Right atrium auricular region (tissue), 2 donors: ENCODE measurements at regions not wholly inside any gene's neighbourhood (a gene's known extent, or its start where the extent isn't known, plus 50 kb on each side); places are given as distances from the start of the nearest gene placed in this dataset.

ENCODE experiments used
- DNase-seq: peaks from one replicate; pipeline ENCODE4 v3.0.0-alpha.2; 2019; ENCODE audit warnings: low spot score
- H3K27ac ChIP-seq, 2 donors: fragments of 200-600 bp; sonication (generic); 1 replicate in 1 of 2; 2 replicates in 1 of 2; pipeline ENCODE4 v1.5.1; 2016 to 2019
- H3K27me3 ChIP-seq, 2 donors: fragments of 200-600 bp; sonication (generic); one replicate each; pipeline versions ENCODE4 v1.5.1 to v1.6.0; 2017 to 2019
- H3K36me3 ChIP-seq: fragments of 200-600 bp; sonication (generic); one replicate; pipeline ENCODE4 v1.5.1; 2016
- H3K4me1 ChIP-seq, 2 donors: fragments of 200-600 bp; sonication (generic); one replicate each; pipeline versions ENCODE4 v1.5.1 to v1.6.0; 2017 to 2019
- H3K4me3 ChIP-seq, 2 donors: fragments of 200-600 bp; sonication (generic); 1 replicate in 1 of 2; 2 replicates in 1 of 2; pipeline ENCODE4 v1.5.1; 2017 to 2019; ENCODE audit warnings: mild to moderate bottlenecking in 1 of 2, moderate library complexity in 1 of 2
- H3K9me3 ChIP-seq, 2 donors: fragments of 200-600 bp; sonication (generic); one replicate each; pipeline ENCODE4 v1.5.1; 2019
- TF ChIP-seq, protein P1 (sequence below), 2 donors: fragments of 200-600 bp; sonication (generic); IDR thresholded peaks; one replicate each; pipeline ENCODE4 v1.5.1; 2019; ENCODE audit warnings: antibody characterized with exemption in 2 of 2

DNA sequence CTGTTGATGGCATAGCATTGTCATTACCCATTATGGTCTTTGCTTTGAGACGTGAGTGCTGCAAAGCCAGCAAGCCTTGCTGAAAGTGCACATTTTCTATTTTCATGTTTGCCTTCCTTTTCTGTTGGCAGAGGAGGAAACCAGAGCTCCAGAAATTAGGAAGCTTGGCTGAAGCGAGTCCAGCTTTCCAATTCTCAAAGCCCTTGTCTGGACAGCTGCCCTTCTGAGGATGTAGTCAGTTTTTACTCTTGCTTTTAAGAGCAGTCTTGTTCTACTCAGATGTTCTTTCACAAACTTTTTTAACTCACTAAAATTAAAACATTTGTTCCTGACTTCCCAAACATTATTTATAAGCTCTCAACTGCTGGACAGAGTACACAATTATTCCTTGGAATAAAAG, 93.8 kb downstream of the ICOS start:
- H3K27ac ChIP-seq, result no peak overlapping the region
- H3K4me3 ChIP-seq, result no peak overlapping the region
- H3K9me3 ChIP-seq, result no peaks in the 10 kb centered on the region
- H3K4me1 ChIP-seq, result no peaks in the 10 kb centered on the region
- TF ChIP-seq, protein P1, sequence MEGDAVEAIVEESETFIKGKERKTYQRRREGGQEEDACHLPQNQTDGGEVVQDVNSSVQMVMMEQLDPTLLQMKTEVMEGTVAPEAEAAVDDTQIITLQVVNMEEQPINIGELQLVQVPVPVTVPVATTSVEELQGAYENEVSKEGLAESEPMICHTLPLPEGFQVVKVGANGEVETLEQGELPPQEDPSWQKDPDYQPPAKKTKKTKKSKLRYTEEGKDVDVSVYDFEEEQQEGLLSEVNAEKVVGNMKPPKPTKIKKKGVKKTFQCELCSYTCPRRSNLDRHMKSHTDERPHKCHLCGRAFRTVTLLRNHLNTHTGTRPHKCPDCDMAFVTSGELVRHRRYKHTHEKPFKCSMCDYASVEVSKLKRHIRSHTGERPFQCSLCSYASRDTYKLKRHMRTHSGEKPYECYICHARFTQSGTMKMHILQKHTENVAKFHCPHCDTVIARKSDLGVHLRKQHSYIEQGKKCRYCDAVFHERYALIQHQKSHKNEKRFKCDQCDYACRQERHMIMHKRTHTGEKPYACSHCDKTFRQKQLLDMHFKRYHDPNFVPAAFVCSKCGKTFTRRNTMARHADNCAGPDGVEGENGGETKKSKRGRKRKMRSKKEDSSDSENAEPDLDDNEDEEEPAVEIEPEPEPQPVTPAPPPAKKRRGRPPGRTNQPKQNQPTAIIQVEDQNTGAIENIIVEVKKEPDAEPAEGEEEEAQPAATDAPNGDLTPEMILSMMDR (IDR thresholded peaks at IDR 0.05), result no peak
- DNase-seq, result no peak
- no peaks in the 10 kb centered on the region for H3K27me3 ChIP-seq
- no peaks in the 10 kb centered on the region for H3K36me3 ChIP-seq

DNA sequence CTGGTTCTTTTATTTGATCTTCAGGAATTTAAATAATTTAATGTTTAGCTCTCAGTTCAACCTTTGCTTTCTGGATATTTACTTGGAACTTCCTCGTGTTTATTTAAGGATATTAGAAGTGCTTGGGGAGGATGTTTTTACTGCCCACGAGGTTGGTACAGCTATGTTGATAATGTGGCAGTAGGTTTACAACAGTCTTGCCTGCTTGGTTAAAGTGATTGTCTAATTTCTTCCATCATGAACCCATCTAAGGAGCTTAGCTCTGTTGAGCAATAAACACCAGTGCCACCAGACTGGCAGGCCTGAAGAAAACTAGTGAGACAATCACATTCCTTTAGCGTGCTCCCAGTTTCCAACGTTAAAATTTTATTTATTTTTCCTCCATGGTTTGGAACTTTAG, 94.5 kb downstream of the ICOS start:
- no peaks in the 10 kb centered on the region for H3K36me3 ChIP-seq
- H3K4me3 ChIP-seq, result no peak overlapping the region
- TF ChIP-seq, protein P1 (IDR thresholded peaks at IDR 0.05), result no peak
- no peaks in the 10 kb centered on the region for H3K27me3 ChIP-seq
- H3K27ac ChIP-seq, result no peak overlapping the region
- no peak for DNase-seq
- H3K4me1 ChIP-seq, result no peaks in the 10 kb centered on the region
- no peaks in the 10 kb centered on the region for H3K9me3 ChIP-seq

DNA sequence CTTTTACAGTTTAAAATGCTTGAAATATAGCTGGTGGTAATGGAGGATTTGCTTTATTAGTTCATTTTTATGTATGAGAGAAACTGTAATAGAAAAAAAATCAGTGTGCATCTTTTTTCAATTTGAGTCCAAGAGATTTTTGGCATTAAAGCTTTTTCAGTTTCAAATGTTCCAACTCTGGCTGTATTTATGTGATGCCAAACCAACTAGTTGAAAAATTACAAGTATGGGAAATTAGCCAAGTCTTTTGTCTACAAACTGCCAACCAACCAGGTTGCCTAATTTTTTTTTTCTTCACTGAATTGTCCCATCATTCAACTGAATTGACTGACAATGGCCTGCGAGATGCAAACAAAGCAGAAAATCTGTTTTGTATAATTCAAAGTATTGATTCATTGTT, 95.7 kb downstream of the ICOS start:
- no peak overlapping the region for H3K27ac ChIP-seq
- no peaks in the 10 kb centered on the region for H3K9me3 ChIP-seq
- H3K36me3 ChIP-seq, result no peaks in the 10 kb centered on the region
- H3K27me3 ChIP-seq, result no peaks in the 10 kb centered on the region
- DNase-seq, result no peak
- no peaks in the 10 kb centered on the region for H3K4me1 ChIP-seq
- H3K4me3 ChIP-seq, result no peak overlapping the region
- TF ChIP-seq, protein P1 (IDR thresholded peaks at IDR 0.05), result no peak

DNA sequence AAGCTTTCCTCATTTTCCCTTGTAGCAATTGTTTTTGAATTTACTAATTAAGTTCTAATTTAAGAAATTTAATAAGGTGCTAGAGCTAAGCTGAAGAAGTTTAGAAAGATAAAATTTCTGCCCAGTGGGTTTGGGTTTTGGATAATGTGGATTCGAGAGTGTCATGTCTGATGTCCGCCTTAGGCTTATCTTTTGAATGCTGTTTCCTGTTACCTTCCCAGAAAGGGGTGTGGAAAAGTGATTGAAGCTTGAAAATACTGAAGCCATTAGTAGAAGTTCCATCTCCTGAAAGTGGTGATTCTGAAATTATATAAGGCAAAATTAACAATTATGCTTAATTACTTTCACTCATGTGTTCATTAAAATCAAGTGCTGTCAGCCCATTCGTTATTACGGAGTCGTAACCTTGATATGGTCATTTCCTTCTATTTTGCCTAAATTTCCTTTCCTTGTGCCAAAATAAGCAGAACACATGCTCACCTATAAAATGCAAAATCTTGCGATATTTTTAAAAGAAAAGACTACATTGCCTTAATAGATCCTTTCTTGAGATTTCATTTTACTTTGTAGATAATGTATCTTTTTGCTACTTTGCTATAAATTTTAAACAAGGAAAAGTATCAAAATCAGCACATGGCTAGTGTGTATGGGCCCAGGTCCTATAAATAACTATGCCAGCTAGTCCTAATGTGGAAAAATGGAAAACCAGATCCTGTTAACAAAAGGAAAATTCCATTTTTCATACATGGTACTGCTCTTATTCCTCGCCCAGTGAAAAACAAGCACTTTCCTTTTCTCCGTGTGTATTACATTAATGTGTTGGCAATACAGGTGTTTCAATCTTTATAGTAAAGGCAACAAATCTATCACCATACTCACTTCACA, 97.3 kb downstream of the ICOS start:
- no peaks in the 10 kb centered on the region for H3K36me3 ChIP-seq
- no peak overlapping the region for H3K27ac ChIP-seq
- H3K4me1 ChIP-seq, result no peaks in the 10 kb centered on the region
- H3K9me3 ChIP-seq, result no peaks in the 10 kb centered on the region
- no peak overlapping the region for H3K4me3 ChIP-seq
- no peaks in the 10 kb centered on the region for H3K27me3 ChIP-seq
- TF ChIP-seq, protein P1 (IDR thresholded peaks at IDR 0.05), result no peak
- DNase-seq, result no peak

DNA sequence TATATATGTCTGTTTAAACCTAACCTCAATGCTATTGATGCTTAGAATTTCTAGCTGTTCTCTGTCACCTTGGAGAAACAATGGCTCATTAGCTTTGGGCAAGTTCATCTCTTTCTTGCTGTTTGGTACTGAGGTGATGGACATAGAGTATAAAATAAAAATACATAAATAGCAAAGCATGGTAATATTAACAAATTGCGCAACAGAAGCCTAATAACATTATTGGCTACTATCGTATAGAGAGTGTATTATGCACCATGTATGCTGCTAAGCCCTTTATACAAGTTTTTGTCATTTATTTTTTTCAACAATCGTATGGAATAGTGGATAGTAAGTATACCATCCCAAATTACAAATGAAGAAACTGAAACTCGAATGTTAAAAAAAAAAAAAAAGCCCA, 100.1 kb downstream of the ICOS start:
- Histone ChIP-seq H3K9me3 (no peaks in the 10 kb centered on the region), H3K36me3 (no peaks in the 10 kb centered on the region), H3K4me3 (no peak overlapping the region), H3K27me3 (no peaks in the 10 kb centered on the region), H3K27ac (no peak overlapping the region), H3K4me1 (no peaks in the 10 kb centered on the region)
- TF ChIP-seq, protein P1 (IDR thresholded peaks at IDR 0.05), result no peak
- DNase-seq, result no peak

DNA sequence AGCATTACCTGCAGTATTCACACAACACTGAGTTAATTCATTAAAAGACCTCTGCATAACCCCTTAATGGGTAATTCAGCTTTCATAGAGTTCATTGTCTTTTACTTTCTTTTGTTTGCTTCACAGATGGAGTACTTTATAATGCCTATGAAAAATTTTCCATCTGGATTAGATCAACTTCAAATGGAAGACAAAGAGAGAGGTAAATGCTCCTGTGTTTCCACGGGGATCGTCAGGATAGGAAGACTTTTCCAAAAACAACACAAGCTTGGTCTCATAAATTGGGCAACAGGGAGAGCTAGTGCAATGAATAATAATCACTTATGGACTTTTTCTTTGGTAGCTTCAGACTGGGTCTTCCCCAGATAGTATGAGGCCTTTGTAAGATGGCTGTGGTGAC, 100.7 kb downstream of the ICOS start:
- peaks cover 0 to 4% of the 10 kb centered on the region in 2 donors for H3K9me3 ChIP-seq
- TF ChIP-seq, protein P1 (IDR thresholded peaks at IDR 0.05), result no peak
- no peak overlapping the region for H3K4me3 ChIP-seq
- no peak for DNase-seq
- no peaks in the 10 kb centered on the region for H3K27me3 ChIP-seq
- H3K4me1 ChIP-seq, result no peaks in the 10 kb centered on the region
- H3K27ac ChIP-seq, result no peak overlapping the region
- H3K36me3 ChIP-seq, result no peaks in the 10 kb centered on the region
